Calu3 (cell line): ENCODE measurements at regions not wholly inside any gene's neighbourhood (a gene's known extent, or its start where the extent isn't known, plus 50 kb on each side); places are given as distances from the start of the nearest gene placed in this dataset.
"Not testable (repeated sequence)": the region's sequence is repeated elsewhere in the genome, so short reads cannot be mapped to it uniquely, and the experiment has no call there.

Experiments
- BruUV-seq: library from RNA; stranded (reverse); fragments of 400-500 nt; replicated peaks from 2 replicates; lab custom pipeline; 2021; lab: Mats Ljungman, UMichigan
- CTCF ChIA-PET: fragments of 300-600 bp; sonication (Branson Sonifier 250); formaldehyde crosslinking; loops from one replicate; lab custom pipeline; 2022; ENCODE audit warnings: antibody characterized with exemption; lab: Charles Lee
- DNase-seq: peaks from one replicate; pipeline ENCODE4 v3.0.0; 2022
- H3K27ac Mint-ChIP-seq: one replicate; pipeline ENCODE4 v1.8.0; 2022; ENCODE audit warnings: mixed read lengths; ENCODE audit not compliant: unreplicated experiment
- H3K27me3 Mint-ChIP-seq: one replicate; pipeline ENCODE4 v1.8.0; 2022; ENCODE audit warnings: mixed read lengths; ENCODE audit not compliant: unreplicated experiment
- H3K36me3 Mint-ChIP-seq: one replicate; pipeline ENCODE4 v1.8.0; 2022; ENCODE audit warnings: mild to moderate bottlenecking, moderate library complexity, mixed read lengths; ENCODE audit not compliant: insufficient read depth, unreplicated experiment
- H3K4me1 Mint-ChIP-seq: one replicate; pipeline ENCODE4 v1.8.0; 2022; ENCODE audit warnings: mild to moderate bottlenecking, low read depth, mixed read lengths; ENCODE audit not compliant: unreplicated experiment
- H3K4me3 Mint-ChIP-seq: one replicate; pipeline ENCODE4 v1.8.0; 2022; ENCODE audit warnings: mild to moderate bottlenecking, low read depth, moderate library complexity, mixed read lengths; ENCODE audit not compliant: unreplicated experiment
- H3K9me3 Mint-ChIP-seq: one replicate; pipeline ENCODE4 v1.8.0; 2022; ENCODE audit warnings: low read depth, mixed read lengths; ENCODE audit not compliant: unreplicated experiment
- intact Hi-C: fragments of 100-400 bp; cut with micrococcal nuclease; formaldehyde crosslinking; loops from one replicate; pipeline ENCODE4 v1.10.0; 2022; ENCODE audit not compliant: unreplicated experiment
- TF ChIP-seq, protein P1 (sequence below): fragments of 200-600 bp; IDR thresholded peaks from one replicate; pipeline ENCODE4 v1.8.0; 2022; ENCODE audit warnings: antibody characterized with exemption; ENCODE audit not compliant: unreplicated experiment

DNA sequence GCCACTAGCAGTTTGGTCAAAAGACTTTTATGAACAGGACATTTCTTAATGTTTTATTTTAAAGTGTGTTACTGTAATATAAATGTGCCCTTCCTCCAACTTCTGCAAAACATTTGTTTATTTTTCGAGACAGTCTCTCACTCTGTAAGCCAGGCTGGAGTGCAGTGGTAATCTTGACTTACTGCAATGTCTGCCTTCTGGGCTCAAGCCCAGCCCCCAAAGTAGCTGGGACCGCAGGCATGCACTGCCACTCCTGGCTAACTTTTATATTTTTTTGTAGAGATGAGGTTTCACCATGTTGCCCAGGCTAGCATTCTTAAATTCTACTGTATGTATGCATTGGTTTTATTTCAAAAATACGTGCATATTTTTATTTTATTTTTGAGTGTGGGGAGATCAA, 1201.9 kb downstream of the STIM2 start:
- BruUV-seq: no TSS peak
- Mint-ChIP-seq H3K27me3 (no peaks in the 10 kb centered on the region), H3K27ac (no peak overlapping the region), H3K4me1 (no peaks in the 10 kb centered on the region), H3K36me3 (no peaks in the 10 kb centered on the region), H3K9me3 (no peaks in the 10 kb centered on the region), H3K4me3 (no peak overlapping the region)
- no peak for DNase-seq
- TF ChIP-seq, protein P1, sequence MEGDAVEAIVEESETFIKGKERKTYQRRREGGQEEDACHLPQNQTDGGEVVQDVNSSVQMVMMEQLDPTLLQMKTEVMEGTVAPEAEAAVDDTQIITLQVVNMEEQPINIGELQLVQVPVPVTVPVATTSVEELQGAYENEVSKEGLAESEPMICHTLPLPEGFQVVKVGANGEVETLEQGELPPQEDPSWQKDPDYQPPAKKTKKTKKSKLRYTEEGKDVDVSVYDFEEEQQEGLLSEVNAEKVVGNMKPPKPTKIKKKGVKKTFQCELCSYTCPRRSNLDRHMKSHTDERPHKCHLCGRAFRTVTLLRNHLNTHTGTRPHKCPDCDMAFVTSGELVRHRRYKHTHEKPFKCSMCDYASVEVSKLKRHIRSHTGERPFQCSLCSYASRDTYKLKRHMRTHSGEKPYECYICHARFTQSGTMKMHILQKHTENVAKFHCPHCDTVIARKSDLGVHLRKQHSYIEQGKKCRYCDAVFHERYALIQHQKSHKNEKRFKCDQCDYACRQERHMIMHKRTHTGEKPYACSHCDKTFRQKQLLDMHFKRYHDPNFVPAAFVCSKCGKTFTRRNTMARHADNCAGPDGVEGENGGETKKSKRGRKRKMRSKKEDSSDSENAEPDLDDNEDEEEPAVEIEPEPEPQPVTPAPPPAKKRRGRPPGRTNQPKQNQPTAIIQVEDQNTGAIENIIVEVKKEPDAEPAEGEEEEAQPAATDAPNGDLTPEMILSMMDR: no peak
- CTCF ChIA-PET: interaction anchor here (0.6 kb wide), 1 partner anchor 1086 kb away, joined by 5 read pairs; no protein-coding TSS in a partner anchor
- intact Hi-C loops: no loop called here

DNA sequence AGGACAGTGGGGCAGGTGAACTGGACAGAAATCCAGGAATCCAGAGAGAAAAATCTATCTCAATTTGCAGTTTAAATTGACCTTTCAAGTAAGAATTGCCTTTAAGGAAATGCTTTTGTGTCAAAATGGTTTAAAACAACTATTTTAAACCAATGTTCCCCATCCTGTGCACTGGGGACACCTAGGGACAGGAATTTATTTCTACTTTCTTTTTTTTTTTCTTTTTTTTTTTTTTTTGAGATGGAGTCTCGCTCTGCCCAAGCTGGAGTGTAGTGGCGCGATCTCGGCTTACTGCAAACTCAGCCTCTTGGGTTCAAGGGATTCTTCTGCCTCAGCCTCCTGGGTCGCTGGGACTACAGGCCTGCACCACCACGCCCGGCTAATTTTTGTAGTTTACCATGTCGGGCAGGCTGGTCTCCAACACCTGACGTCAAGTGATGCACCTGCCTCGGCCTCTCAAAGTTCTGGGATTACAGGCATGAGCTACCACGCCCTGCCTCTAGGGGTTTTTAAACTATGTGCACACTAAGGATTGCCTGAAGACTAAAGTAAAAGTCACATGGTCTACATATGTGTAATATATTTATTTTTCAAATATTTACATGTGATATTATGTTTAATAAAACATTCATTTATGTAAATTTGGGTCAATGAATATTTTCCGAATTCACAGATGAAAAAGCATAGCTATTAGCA, 1213.4 kb downstream of the STIM2 start:
- H3K27ac Mint-ChIP-seq: no peak overlapping the region
- no peaks in the 10 kb centered on the region for H3K36me3 Mint-ChIP-seq
- H3K9me3 Mint-ChIP-seq: peaks cover 6% of the 10 kb centered on the region
- CTCF ChIA-PET: no interaction called here
- intact Hi-C loops: no loop called here
- no TSS peak for BruUV-seq
- H3K4me3 Mint-ChIP-seq: no peak overlapping the region
- H3K27me3 Mint-ChIP-seq: no peaks in the 10 kb centered on the region
- TF ChIP-seq, protein P1: no peak
- no peaks in the 10 kb centered on the region for H3K4me1 Mint-ChIP-seq
- DNase-seq: no peak

DNA sequence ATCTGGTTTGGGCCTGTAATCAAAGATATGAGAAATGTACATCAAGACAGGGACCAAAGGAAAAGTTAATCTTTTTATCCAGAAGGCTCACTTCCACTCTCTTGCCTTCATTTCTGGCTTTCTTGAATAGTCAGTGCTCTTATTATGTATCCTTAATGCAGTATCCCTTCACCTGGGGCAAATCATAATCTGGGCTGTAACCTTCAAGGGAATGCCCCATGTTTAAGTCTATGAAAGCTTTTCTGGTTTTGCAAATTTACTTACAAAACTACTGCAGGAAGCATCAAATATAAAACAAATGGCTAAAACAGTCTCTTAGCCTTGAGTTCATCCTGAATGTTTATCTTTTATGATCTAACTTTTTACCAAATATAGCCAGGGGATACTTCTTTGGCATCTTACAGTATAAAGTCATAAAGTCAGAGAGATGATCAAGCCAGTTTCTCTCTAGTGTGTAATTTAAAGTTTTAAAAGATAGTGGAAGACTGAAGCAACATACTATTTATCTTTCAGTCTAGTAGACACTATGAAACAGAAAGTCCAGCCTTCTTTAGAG, 1214.8 kb downstream of the STIM2 start:
- CTCF ChIA-PET: no interaction called here
- peaks cover 6% of the 10 kb centered on the region for H3K9me3 Mint-ChIP-seq
- no peak overlapping the region for H3K4me3 Mint-ChIP-seq
- no peaks in the 10 kb centered on the region for H3K4me1 Mint-ChIP-seq
- TF ChIP-seq, protein P1: no peak
- no peak for DNase-seq
- H3K36me3 Mint-ChIP-seq: no peaks in the 10 kb centered on the region
- no peaks in the 10 kb centered on the region for H3K27me3 Mint-ChIP-seq
- no peak overlapping the region for H3K27ac Mint-ChIP-seq
- no TSS peak for BruUV-seq
- intact Hi-C loops: no loop called here

DNA sequence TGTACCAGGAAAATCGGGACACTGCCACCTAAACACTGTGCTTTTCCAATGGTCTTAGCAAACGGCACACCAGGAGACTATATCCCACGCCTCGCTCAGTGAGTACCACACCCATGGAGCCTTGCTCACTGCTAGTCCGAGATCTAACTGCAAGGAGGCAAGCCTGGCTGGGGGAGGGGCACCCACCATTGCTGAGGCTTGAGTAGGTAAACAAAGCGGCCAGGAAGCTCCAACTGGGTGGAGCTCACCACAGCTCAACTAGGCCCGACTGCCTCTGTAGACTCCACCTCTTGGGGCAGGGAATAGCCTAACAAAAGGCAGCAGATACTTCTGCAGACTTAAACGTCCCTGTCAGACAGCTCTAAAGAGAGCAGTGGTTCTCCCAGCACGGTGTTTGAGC, 1216.6 kb downstream of the STIM2 start:
- H3K4me3 Mint-ChIP-seq, BruUV-seq, H3K9me3 Mint-ChIP-seq, H3K4me1 Mint-ChIP-seq, H3K27me3 Mint-ChIP-seq, H3K27ac Mint-ChIP-seq, intact Hi-C loops, CTCF ChIA-PET, DNase-seq, H3K36me3 Mint-ChIP-seq: not testable (repeated sequence)
